Naive B cell (primary cell): ENCODE measurements at regions not wholly inside any gene's neighbourhood (a gene's known extent, or its start where the extent isn't known, plus 50 kb on each side); places are given as distances from the start of the nearest gene placed in this dataset.

Experiments
- ATAC-seq, 2 donors: fragments of 150-1000 bp; cut with Tn5 transposase; 2 replicates each; pipeline ENCODE4 v1.10.0; 2021; ENCODE audit warnings: low read depth in 2 of 2, mild to moderate bottlenecking in 2 of 2, moderate library complexity in 2 of 2
- DNase-seq: peaks from one replicate; pipeline ENCODE4 v3.0.0; 2022
- H3K27ac Mint-ChIP-seq, 6 donors: one replicate each; pipeline ENCODE4 v1.8.0; 2020 to 2022; ENCODE audit warnings: mild to moderate bottlenecking in 6 of 6, mixed read lengths in 6 of 6, moderate library complexity in 5 of 6, inconsistent platforms in 2 of 6
- H3K27me3 Mint-ChIP-seq, 3 donors: one replicate each; pipeline ENCODE4 v1.8.0; 2021 to 2022; ENCODE audit warnings: mixed read lengths in 3 of 3, mild to moderate bottlenecking in 1 of 3
- H3K36me3 Mint-ChIP-seq, 2 donors: one replicate each; pipeline ENCODE4 v1.8.0; 2020 to 2022; ENCODE audit warnings: mixed read lengths in 2 of 2, inconsistent platforms in 1 of 2, mild to moderate bottlenecking in 1 of 2
- H3K4me1 Mint-ChIP-seq, 3 donors: one replicate each; pipeline ENCODE4 v1.8.0; 2020 to 2022; ENCODE audit warnings: mixed read lengths in 3 of 3, inconsistent platforms in 1 of 3, mild to moderate bottlenecking in 1 of 3, moderate library complexity in 1 of 3
- H3K4me3 Mint-ChIP-seq, 8 donors: one replicate each; pipeline ENCODE4 v1.8.0; 2020 to 2022; ENCODE audit warnings: mild to moderate bottlenecking in 8 of 8, mixed read lengths in 8 of 8, moderate library complexity in 8 of 8, inconsistent platforms in 2 of 8
- H3K9me3 Mint-ChIP-seq, 7 donors: one replicate each; pipeline ENCODE4 v1.8.0; 2020 to 2022; ENCODE audit warnings: mixed read lengths in 7 of 7, mild to moderate bottlenecking in 5 of 7, inconsistent platforms in 2 of 7, moderate library complexity in 1 of 7

DNA sequence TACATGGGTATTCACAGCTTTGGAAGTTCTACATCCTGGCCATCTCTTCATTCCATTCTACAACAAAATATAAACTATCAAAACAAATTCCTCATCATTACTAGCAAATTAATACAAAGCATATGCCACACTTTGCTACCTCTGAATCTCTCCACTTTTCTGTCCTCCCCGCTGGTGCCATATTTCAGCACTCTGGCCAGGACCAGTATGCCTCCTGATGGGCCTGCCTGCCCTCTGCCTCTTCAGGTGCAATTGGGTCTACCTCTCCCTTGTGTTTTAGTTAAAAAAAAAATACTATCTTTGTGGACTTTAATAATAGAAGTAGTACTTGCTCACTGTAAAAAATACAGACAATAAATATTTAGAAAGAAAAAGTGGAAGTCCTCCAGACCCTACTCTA, 448.8 kb downstream of the WDR72 start:
- no peak for DNase-seq
- no peaks in the 10 kb centered on the region for H3K36me3 Mint-ChIP-seq
- H3K27me3 Mint-ChIP-seq, result peaks cover 0 to 4% (median 0%) of the 10 kb centered on the region in 3 donors

GRCh38 chr15:53307952-53308624, 451.4 kb downstream of the WDR72 start:
- Mint-ChIP-seq H3K36me3 (no peaks in the 10 kb centered on the region), H3K4me1 (no peaks in the 10 kb centered on the region), H3K9me3 (peaks cover 0 to 7% (median 4%) of the 10 kb centered on the region in 7 donors), H3K27me3 (peaks cover 0 to 4% (median 0%) of the 10 kb centered on the region in 3 donors), H3K4me3 (no peak overlapping the region), H3K27ac (no peak overlapping the region)
- DNase-seq (no peak), ATAC-seq (no peak)

More for the DNA sequence above, 448.8 kb downstream of the WDR72 start:
- Mint-ChIP-seq H3K27ac (no peak overlapping the region), H3K4me3 (no peak overlapping the region), H3K9me3 (peaks cover 0 to 7% (median 0%) of the 10 kb centered on the region in 7 donors), H3K4me1 (no peaks in the 10 kb centered on the region)
- no peak for ATAC-seq

DNA sequence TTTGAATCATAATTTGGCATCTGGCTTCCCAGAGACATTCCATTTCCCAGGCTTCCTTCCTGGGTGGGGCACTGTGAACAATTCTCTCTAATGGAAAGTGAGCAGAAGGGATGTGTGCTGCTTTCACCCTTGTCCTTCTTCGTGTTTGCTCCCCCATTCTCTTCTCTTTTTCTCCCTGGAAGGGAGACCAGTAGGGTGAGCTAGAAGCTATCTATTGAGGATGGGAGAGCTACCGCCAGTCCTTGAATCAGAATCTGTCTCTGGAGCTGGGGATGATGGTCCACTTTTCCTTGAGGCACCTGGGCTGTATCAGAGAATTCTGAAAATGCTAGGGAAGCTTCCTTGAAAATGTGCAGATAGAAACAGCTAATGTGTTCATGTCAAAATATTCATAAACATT, 453.9 kb downstream of the WDR72 start:
- DNase-seq (no peak), ATAC-seq (no peak)
- Mint-ChIP-seq H3K4me3 (no peak overlapping the region), H3K4me1 (no peaks in the 10 kb centered on the region), H3K27ac (no peak overlapping the region), H3K36me3 (no peaks in the 10 kb centered on the region), H3K27me3 (no peaks in the 10 kb centered on the region), H3K9me3 (peaks cover 0 to 5% (median 4%) of the 10 kb centered on the region in 7 donors)

DNA sequence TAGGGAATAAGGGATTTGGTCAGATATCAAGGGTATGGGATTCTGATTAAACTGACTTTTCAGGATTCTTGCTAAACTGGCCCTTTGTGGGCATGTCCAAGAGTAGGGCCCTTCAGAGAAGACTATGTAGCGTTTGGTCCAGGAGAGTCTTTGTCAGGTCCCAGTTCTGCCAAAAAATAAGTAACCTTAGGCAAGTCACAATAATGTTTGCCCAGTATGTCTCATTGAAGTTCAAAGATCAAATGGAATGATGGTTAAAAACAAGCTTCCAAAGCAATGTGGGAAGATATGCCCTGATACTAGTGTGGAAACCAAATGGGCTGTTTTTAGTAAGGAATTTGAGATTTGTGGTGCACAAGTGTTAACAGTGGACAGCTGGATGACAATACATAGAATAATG, 454.4 kb downstream of the WDR72 start:
- peaks cover 0 to 5% (median 1%) of the 10 kb centered on the region in 7 donors for H3K9me3 Mint-ChIP-seq
- H3K4me3 Mint-ChIP-seq, result no peak overlapping the region
- ATAC-seq (no peak), DNase-seq (no peak)
- H3K27ac Mint-ChIP-seq, result no peak overlapping the region
- H3K36me3 Mint-ChIP-seq, result no peaks in the 10 kb centered on the region
- H3K4me1 Mint-ChIP-seq, result no peaks in the 10 kb centered on the region
- H3K27me3 Mint-ChIP-seq, result no peaks in the 10 kb centered on the region

DNA sequence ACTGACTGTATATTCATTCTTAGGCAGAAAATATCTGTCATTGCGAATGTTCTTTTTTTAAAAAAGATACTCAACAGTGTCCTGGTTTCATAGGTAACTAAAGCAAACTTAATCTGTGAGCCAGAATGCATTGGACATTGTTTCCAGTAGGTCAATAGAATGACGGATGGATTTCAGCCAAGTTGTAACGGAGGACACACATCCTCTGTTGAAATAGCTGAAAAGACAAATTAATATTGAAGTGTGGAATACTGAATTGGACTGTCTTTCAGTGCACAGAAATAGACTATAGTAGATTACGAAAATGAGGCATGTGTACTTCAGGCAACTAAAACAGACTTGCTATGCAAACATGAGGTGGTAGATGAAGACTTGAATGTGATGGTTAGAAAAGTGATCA, 461.6 kb downstream of the WDR72 start:
- ATAC-seq (no peak), DNase-seq (no peak)
- Mint-ChIP-seq H3K4me3 (no peak overlapping the region), H3K4me1 (no peaks in the 10 kb centered on the region), H3K27me3 (peaks cover 0 to 3% (median 0%) of the 10 kb centered on the region in 3 donors), H3K9me3 (peaks cover 0 to 5% (median 0%) of the 10 kb centered on the region in 7 donors), H3K27ac (no peak overlapping the region), H3K36me3 (no peaks in the 10 kb centered on the region)

DNA sequence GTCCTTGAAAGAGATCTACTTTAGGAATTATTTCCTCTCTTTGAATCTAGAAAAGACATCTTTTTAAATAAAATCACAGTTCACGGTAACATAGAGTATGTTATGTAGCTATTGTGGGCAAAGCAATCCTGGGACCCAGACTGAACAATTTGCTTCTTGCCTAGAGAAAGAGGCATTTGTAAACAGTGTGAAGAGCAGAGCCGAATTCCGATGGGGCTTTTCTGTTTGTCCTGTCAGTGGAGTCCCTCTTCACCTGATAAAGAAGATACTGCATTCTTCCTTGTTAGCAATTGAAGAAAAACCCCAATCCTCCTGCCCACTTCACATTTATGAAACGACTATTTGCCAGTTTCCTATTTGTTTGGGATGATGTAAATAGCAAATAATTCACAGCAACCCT, 462.9 kb downstream of the WDR72 start:
- no peak for ATAC-seq
- H3K27me3 Mint-ChIP-seq, result peaks cover 0 to 3% (median 0%) of the 10 kb centered on the region in 3 donors
- no peaks in the 10 kb centered on the region for H3K4me1 Mint-ChIP-seq
- DNase-seq, result no peak
- H3K4me3 Mint-ChIP-seq, result no peak overlapping the region
- H3K27ac Mint-ChIP-seq, result no peak overlapping the region
- H3K9me3 Mint-ChIP-seq, result peaks cover 0 to 5% (median 0%) of the 10 kb centered on the region in 7 donors
- no peaks in the 10 kb centered on the region for H3K36me3 Mint-ChIP-seq

GRCh38 chr15:53295574-53295973, 463.9 kb downstream of the WDR72 start:
- peaks cover 0 to 3% (median 0%) of the 10 kb centered on the region in 3 donors for H3K27me3 Mint-ChIP-seq
- H3K4me1 Mint-ChIP-seq, result no peaks in the 10 kb centered on the region
- H3K36me3 Mint-ChIP-seq, result no peaks in the 10 kb centered on the region
- no peak overlapping the region for H3K4me3 Mint-ChIP-seq
- ATAC-seq (no peak), DNase-seq (no peak)
- H3K9me3 Mint-ChIP-seq, result peaks cover 0 to 5% (median 0%) of the 10 kb centered on the region in 7 donors
- peak overlapping the region in 1 of 6 donors; percentile 88 for H3K27ac Mint-ChIP-seq

GRCh38 chr15:53288542-53288941, 470.9 kb downstream of the WDR72 start:
- Mint-ChIP-seq H3K27me3 (no peaks in the 10 kb centered on the region), H3K4me3 (no peak overlapping the region), H3K27ac (no peak overlapping the region), H3K36me3 (no peaks in the 10 kb centered on the region), H3K4me1 (no peaks in the 10 kb centered on the region), H3K9me3 (no peaks in the 10 kb centered on the region)
- ATAC-seq (no peak), DNase-seq (no peak)

DNA sequence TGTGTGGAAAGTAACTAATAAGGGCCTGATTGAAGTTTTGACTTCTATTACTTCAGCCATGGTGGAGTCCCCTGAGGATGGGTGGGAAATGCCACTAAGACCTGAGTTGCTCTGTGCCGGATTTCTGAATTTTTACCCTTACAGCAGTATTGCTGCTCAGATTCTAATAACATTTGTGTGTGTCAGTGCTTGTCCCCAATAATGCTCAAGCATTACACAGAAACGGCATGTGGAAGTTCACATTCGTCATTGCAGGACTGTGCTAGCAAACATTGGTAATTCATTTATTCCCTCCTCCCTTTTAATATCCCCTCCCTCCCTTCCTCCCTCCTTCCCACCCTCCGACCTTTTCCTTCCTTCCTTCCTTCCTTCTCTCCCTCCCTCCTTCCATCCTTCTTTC, 484.5 kb upstream of the ONECUT1 start:
- ATAC-seq (no peak), DNase-seq (no peak)
- no peaks in the 10 kb centered on the region for H3K4me1 Mint-ChIP-seq
- peaks cover 0 to 5% (median 0%) of the 10 kb centered on the region in 7 donors for H3K9me3 Mint-ChIP-seq
- no peaks in the 10 kb centered on the region for H3K36me3 Mint-ChIP-seq
- H3K27me3 Mint-ChIP-seq, result peaks cover 0 to 12% (median 7%) of the 10 kb centered on the region in 3 donors
- H3K4me3 Mint-ChIP-seq, result no peak overlapping the region
- no peak overlapping the region for H3K27ac Mint-ChIP-seq

DNA sequence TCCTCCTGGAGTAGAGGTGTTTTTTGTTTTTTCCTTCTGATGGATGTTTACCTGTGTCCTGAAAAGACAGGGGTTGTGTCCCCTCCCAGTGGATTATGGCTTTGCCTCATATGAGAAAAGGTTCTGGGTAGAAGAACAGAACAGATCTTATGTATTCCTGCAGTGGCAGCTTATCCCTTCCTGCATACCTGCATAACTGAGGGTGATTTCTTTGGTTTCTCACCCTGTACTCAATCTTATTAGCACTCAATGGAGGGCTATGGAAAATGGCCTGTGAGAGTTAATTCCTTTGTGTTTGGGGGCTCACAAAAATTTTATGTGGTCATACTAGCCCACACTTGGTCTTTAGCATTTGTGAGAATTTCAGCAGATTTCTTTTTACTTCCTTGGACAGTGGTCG, 482.0 kb upstream of the ONECUT1 start:
- Mint-ChIP-seq H3K27ac (no peak overlapping the region), H3K27me3 (peaks cover 0 to 12% (median 7%) of the 10 kb centered on the region in 3 donors), H3K4me3 (no peak overlapping the region), H3K4me1 (no peaks in the 10 kb centered on the region), H3K9me3 (peaks cover 0 to 5% (median 0%) of the 10 kb centered on the region in 7 donors), H3K36me3 (no peaks in the 10 kb centered on the region)
- no peak for DNase-seq
- no peak for ATAC-seq

DNA sequence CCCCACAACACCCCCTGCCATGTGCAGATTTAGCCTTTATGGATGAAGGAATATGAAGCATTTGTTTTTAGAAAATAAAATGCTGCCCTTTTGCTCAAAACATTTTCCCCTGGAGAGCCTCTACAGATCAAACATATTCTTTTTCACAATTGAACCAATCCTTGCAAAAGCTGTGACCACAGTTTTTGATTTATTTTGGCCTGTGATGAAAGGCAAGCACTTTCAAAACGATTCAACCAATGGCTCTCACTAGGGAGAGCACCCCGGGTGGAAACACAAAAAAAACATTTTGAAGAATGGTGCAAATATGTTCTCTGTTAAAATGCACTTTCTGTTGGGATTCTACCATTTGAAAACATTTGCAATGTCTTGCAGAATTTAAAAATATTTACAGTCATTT, 476.0 kb upstream of the ONECUT1 start:
- ATAC-seq (no peak), DNase-seq (no peak)
- Mint-ChIP-seq H3K27me3 (no peaks in the 10 kb centered on the region), H3K4me3 (no peak overlapping the region), H3K36me3 (no peaks in the 10 kb centered on the region), H3K4me1 (no peaks in the 10 kb centered on the region), H3K9me3 (peaks cover 0 to 3% (median 0%) of the 10 kb centered on the region in 7 donors), H3K27ac (no peak overlapping the region)

DNA sequence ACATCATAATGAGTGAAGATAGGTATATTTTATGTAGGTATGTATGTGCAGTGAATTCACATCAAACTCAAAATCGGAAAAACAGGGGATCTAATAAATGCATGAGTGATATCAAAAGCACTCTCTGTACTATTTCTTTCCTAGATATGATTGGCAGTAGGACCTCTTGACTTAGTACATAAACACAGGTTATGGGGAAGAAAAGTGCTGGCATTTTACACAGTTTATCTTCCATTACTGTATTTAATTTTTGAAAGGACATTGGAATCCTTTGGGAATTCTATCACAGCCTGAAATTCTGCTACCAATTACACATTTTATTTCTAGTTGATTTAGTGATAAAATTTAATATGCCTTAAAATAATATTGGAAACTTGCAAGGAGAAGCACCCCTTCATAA, 470.5 kb upstream of the ONECUT1 start:
- peaks cover 0 to 2% (median 0%) of the 10 kb centered on the region in 7 donors for H3K9me3 Mint-ChIP-seq
- DNase-seq (no peak), ATAC-seq (no peak)
- H3K4me3 Mint-ChIP-seq, result no peak overlapping the region
- H3K27ac Mint-ChIP-seq, result no peak overlapping the region
- H3K4me1 Mint-ChIP-seq, result no peaks in the 10 kb centered on the region
- H3K27me3 Mint-ChIP-seq, result no peaks in the 10 kb centered on the region
- H3K36me3 Mint-ChIP-seq, result no peaks in the 10 kb centered on the region

GRCh38 chr15:53256457-53256856, 466.3 kb upstream of the ONECUT1 start:
- peaks cover 0 to 2% (median 0%) of the 10 kb centered on the region in 7 donors for H3K9me3 Mint-ChIP-seq
- no peak overlapping the region for H3K4me3 Mint-ChIP-seq
- no peaks in the 10 kb centered on the region for H3K36me3 Mint-ChIP-seq
- ATAC-seq, result no peak
- no peak overlapping the region for H3K27ac Mint-ChIP-seq
- H3K4me1 Mint-ChIP-seq, result no peaks in the 10 kb centered on the region
- H3K27me3 Mint-ChIP-seq, result peaks cover 0 to 6% (median 0%) of the 10 kb centered on the region in 3 donors
- no peak for DNase-seq

DNA sequence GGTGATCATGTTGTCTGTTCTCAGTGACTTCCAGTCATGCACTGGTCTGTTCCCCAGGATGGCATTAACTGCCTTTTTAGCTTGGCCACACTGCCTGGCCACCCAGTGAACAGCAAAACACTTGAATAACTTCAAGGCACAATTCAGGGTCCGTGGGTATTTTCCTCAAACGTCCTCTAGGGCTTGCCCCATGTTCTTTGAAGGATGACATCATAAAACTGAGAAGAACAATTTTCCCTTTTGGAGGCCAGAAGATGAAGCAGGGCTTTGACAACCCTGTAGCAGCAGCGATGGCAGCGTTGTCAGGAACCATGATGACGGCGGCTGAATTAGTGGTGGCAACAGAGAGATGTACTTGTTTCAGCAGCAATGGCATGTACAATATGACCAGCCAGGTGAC, 465.9 kb upstream of the ONECUT1 start:
- DNase-seq, result no peak
- no peak for ATAC-seq
- Mint-ChIP-seq H3K4me3 (no peak overlapping the region), H3K27ac (no peak overlapping the region), H3K4me1 (no peaks in the 10 kb centered on the region), H3K36me3 (no peaks in the 10 kb centered on the region), H3K9me3 (peaks cover 0 to 2% (median 0%) of the 10 kb centered on the region in 7 donors), H3K27me3 (peaks cover 0 to 6% (median 0%) of the 10 kb centered on the region in 3 donors)
